HG03196 (cell line): ENCODE measurements at regions not wholly inside any gene's neighbourhood (a gene's known extent, or its start where the extent isn't known, plus 50 kb on each side); places are given as distances from the start of the nearest gene placed in this dataset.
A peak's percentile ranks its signal among the peaks of the same experiment; 100 is the strongest.

Experiments used
- ATAC-seq: cut with Tn5 transposase; IDR thresholded peaks from one replicate; pipeline ENCODE4 v1.9.1; 2021; ENCODE audit not compliant: unreplicated experiment

GRCh38 chr2:58862244-58862643 lies 621.1 kb upstream of the FANCL start:
- ATAC-seq, result peak; percentile 47

- no peak for ATAC-seq
Measured at GRCh38 chr2:58860586-58860985, 619.5 kb upstream of the FANCL start.

- ATAC-seq, result no peak
Measured at GRCh38 chr2:58856100-58856499, 615.0 kb upstream of the FANCL start.

DNA sequence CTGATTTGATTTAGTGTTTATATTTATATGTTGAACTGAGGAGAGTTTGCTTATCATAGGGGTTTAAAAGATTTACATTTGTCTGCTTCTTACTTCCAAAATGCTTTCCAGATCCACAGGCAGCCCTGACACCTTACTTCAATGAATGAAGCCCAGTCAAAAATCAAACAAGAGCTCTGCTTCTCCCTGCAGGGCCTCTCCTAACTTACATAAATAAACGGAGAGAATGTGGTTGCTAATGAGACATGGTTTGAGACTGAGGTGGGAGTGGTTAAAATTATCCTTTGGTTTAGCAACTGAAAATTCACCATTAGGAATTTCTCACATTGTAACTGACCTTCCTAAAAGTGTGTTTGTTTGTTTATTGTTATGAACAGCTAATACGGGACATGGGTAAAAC lies 612.3 kb upstream of the FANCL start:
- no peak for ATAC-seq

DNA sequence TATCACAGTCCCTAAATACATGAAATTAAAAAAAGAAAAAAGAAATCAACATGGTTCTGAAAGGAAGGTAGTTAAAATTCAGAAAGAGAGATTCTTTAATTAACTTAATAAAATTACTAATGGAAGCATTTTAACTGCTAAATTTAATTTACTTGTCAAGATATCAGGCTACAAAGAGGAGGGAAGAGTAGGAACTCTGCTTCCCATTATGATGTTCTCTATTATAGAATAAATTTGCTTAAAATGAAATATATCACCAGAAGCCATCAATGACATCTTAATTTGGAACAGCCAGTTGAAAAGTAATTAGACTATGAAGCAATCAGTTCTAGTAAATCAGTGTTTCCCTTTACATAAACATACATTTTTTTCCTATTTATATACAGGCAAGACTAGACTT lies 611.8 kb upstream of the FANCL start:
- ATAC-seq, result no peak

- no peak for ATAC-seq
Measured at GRCh38 chr2:58852243-58852642, 611.1 kb upstream of the FANCL start.

GRCh38 chr2:58851598-58851997 lies 610.5 kb upstream of the FANCL start:
- no peak for ATAC-seq

GRCh38 chr2:58845011-58845410 lies 603.9 kb upstream of the FANCL start:
- ATAC-seq, result no peak

DNA sequence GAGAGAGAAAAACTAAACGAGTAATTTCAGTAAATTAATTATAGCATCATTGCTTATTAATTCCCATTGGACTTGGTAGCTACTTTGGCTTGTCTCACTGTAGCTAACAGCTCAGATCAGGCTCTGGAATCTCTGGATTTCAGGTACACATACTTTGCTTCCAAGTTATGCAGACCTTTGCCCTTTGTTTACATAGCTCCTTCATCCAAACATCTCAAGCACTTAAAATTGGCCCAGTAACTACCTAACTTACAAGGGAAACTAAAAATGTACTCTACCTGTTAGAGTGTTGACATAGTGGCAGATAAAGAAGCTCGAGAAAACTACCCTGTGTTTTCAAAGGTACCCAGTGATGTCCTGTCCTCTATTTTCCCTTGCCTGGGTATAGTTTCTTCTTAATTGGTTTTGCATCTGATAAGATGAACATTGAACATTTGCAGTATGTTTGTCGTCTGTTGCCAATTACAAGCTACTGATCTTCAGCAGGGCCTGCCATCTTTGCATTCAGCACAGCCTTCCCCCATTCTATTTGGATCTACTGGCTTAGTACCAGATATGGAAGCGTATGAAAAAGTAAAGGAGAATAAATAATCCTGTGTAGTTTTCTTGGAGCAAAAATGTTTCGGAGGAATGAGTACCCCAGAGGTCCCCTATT lies 601.5 kb upstream of the FANCL start:
- ATAC-seq, result no peak

- no peak for ATAC-seq
Measured at GRCh38 chr2:58834404-58834803, 593.3 kb upstream of the FANCL start.

DNA sequence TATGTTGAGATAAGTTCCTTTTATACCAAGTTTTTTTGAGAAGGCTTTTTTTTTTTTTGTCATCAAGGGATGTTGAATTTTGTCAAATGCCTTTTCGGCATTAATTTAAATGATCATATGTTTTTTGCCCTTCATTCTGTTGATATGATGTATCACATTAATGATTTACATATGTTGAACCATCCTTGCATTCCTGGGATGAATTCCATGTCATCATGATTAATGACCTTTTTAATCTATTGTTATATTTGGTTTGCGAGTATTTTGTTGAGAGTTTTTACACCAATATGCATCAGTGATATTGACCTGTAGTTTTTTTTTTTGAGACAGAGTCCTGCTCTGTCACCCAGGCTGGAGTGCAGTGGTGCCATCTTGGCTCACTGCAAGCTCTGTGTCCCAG lies 585.7 kb upstream of the FANCL start:
- no peak for ATAC-seq

DNA sequence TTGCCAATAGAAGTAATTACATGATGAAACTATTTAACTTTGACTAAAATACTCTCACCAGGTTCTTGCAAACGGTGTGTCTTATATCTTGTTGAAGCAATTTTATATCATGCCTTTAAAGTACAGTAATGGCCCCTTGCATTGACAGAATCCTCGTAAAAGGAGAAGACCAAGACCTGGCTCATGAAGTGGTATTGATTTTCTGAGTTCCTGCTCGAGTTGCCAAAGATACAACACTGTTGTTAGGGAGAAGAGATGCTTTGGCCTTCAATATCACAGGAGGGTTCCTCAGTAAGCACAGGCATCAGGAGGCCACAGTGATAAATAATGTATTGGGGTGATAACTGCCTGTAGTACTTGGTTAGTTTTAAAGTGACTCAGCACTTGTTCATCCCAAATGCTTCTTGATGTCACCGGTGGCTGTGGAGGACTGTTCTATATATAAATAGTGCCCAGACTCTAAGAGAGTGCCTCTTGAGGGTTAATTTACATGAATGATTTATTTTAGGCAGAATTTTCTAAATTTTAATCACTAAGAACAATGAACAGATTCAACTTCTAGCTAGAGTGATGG lies 571.7 kb upstream of the FANCL start:
- ATAC-seq, result no peak

DNA sequence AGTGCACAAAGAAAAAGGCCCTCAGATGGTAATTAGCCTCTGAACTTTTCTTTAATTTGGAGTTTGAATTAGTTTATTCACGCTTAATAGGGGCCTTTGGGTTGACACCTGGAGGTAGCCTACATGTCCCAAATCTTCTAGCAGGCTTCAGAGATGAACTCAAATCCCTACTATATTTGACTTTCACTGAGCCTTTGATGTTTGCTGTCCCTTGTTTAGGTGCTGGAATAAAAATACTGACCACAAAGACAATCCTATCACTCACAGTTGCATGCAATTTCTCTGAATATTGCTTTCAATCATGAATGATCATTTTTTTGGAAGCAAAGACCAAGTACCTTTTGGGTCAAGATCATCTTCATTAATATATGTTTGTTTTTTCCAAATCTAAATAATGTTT lies 564.0 kb upstream of the FANCL start:
- no peak for ATAC-seq

GRCh38 chr2:58803192-58803591 lies 562.1 kb upstream of the FANCL start:
- ATAC-seq, result no peak

DNA sequence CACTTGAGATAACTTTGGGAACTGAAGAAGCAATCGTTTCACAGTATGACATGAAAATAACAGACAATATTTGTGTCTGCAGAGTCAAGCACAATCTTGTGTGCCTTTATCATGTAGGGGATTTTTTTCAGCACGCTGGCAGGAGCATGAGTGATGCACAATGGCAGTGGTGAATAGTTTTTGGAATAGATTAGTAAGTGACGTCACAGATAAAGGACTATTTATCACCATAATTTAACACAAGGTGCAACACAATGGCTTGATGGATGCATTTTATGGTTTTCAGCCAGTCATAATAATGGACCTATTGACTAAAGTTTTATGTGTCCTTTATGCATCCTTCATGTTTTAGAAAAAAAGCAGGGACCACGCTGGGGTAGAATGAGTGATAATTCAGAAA lies 559.8 kb upstream of the FANCL start:
- ATAC-seq, result no peak

GRCh38 chr2:58798676-58799208 lies 557.6 kb upstream of the FANCL start:
- ATAC-seq, result no peak

DNA sequence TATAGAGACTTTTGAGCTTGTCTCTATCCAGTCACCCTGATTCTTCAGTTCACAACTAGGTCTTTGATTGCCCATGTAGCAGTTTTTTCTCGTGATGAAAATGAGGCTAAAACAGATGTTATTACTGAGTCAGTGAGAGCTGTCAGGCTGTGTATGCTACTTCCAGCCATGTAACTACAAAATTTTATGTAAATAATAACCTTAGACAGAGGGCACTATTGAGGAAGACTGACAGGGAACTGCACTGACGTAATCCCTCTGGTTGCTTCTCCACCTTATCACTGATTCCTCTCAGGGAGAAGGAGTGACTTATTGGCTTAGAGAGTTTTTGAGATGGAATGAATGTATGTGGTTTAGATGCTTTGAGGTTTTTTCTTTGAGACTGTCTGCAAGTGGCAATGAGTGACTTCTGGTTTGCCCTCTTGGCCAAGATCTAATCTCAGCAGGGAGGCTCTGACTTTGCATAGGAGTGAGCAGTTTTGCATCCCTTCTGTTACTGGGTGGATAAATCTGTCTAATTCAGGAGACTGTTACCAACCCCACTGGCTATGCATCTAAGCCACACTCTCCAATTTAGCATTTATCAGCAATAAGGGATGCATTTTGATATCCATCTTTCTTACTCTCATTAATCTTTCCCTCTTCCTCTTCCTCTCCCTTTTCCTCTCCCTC lies 555.2 kb upstream of the FANCL start:
- ATAC-seq, result no peak

DNA sequence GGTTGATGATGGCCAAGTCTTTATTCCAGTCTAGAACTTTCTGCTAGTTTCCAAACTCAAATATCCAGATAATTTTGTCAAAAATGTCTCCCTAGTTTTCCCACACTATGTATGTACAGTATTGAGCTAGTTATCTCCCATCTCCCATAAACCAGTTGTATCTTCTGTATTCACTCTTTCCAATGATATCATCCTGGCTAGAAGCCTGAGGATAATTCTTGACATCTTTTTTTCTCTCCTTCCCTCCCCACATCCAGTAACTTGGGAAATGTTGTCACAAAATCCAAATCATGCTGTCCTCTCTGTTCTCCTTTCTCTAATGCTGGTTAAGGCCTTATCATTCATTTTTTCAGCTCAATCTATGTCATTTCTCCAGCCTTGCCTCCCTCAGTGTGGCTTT lies 553.8 kb upstream of the FANCL start:
- ATAC-seq, result no peak

DNA sequence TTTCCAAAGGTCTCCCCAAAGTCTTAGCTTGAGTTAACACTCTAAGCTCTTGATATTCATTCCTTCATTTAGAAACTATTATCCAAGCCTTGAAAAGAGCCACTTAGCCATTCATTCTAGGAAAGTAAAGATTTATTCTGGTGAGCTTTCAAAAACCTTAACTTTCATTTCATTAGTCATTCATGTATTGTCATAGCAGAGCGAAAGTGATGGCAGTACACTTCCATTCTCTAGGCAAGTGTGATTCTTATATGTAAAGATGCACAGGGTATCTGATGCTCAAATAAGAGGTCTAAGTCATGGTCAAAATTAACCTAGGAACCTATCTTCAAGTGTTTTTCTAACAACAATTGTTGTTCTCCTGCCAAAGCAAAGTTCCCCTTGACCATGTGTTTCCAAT lies 553.0 kb upstream of the FANCL start:
- no peak for ATAC-seq

DNA sequence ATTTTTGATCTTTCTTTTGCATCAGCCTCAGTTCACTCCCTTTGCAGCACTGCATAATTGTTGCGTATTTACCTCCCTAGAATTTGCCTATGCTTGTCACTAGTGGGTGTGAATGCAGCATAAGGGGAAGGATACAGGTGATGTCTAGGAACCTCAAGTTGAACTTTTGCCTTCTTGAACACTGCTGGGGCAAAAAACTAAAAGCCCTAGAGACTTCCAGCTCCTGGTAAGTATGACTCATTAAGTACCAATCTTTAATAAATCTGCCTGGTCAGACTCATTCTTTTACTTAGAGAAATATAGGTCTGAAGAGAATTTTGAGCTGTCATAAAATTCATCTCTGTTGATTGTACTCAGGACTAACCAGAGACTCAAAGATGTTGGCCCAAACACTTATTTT lies 547.3 kb upstream of the FANCL start:
- no peak for ATAC-seq

DNA sequence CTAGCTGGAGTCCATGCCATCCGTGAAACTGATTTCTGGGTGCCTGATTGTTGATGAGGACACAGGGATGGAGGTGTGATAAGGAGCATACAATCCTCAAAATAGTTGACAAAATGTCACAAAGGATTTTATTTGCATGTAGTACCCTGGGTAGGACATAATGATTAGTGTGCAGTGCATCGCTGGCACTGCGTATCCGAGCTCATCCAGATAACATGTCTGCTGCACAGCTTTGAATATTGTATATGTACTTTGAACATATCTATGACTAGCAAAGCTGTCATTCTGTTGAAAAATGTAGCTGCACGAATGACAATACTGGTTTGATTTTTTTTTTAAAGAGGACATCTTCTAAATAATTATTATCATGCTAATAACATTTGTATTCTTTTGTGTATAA lies 529.7 kb upstream of the FANCL start:
- ATAC-seq, result no peak

- ATAC-seq, result no peak
Measured at GRCh38 chr2:58769864-58770234, 528.7 kb upstream of the FANCL start.
